GM12872 (cell line): ENCODE measurements at regions not wholly inside any gene's neighbourhood (a gene's known extent, or its start where the extent isn't known, plus 50 kb on each side); places are given as distances from the start of the nearest gene placed in this dataset.

Source experiments
- TF ChIP-seq, protein P1 (sequence below): IDR thresholded peaks from 3 replicates; pipeline ENCODE4 v1.5.1; 2011; ENCODE audit warnings: low read depth, mild to moderate bottlenecking, low read length, moderate library complexity; ENCODE audit not compliant: insufficient read depth

DNA sequence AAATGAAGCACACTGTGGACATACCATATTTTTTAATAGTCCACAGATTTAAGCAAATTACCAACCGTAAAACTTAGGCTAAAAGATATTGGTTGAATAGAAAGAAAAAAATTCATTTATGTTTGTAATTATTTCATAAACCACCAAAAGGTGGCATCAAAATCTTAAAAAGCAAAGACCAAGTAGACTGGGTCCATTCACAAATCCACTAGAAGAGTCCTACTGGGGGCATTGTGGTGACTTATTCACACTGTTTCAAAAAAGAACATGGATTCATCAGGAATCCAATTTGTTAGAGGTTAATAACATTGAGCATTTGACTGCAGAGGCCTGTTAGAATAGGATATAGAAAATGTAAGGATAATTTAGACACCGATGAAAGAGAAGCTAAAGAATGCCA, 194.9 kb upstream of the KYNU start:
- TF ChIP-seq, protein P1, sequence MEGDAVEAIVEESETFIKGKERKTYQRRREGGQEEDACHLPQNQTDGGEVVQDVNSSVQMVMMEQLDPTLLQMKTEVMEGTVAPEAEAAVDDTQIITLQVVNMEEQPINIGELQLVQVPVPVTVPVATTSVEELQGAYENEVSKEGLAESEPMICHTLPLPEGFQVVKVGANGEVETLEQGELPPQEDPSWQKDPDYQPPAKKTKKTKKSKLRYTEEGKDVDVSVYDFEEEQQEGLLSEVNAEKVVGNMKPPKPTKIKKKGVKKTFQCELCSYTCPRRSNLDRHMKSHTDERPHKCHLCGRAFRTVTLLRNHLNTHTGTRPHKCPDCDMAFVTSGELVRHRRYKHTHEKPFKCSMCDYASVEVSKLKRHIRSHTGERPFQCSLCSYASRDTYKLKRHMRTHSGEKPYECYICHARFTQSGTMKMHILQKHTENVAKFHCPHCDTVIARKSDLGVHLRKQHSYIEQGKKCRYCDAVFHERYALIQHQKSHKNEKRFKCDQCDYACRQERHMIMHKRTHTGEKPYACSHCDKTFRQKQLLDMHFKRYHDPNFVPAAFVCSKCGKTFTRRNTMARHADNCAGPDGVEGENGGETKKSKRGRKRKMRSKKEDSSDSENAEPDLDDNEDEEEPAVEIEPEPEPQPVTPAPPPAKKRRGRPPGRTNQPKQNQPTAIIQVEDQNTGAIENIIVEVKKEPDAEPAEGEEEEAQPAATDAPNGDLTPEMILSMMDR = no peak

DNA sequence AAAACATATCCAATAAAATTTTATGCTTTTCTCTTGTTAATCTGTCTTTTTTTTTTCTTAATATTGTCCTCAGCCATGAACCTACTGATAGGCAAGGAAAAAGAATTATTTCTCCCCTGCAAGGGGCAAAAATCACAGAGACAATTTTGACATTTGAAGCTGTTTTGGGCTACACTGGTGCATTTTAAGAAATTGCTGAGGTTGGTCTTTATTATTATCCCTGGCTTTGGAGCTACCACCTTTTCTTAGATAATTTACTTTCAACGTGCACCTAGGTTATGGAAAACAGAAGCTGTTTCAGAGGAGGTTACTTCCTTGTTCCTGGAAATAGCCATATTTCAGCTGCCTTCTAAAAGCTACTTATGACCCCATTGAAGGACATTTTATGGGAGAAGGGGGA, 195.5 kb upstream of the KYNU start:
- TF ChIP-seq, protein P1 = no peak

DNA sequence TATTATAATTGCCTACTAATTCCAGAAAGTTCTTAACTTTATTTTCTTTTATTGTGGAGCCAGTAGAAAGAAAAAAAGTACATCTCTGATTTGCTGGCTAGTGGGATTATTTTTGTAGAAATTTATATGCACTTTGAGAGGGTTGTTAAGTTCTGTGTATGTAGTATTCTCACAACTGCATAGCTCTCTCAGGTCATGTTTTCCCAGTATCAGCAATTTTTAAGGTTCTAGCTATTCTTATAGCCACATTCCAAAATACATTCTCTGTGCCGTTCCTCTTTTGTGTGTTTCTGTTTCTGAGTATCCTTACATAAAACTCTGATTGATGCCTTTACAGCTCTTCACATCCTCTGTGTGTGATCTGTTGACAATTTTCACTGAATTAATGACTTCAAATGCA, 199.3 kb upstream of the KYNU start:
- TF ChIP-seq, protein P1 = no peak

DNA sequence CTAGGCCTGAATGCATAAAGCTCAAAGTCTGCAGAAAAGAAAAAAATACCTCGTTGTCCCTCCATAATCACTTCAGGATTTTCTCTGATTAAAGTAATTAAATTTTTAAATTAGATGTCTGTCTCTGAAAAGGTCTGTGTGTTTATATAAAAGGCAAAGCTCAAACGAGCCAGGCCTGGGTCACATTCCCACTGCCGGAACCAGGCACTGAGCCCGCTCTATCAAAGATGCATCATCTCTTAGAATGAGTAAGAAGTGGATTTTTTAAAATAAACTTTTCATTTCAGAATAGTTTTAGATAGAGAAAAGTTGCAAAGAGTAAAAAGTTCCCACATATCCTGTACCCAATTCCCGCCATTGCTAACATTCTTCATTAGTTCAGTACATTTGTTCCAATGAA, 202.1 kb upstream of the KYNU start:
- TF ChIP-seq, protein P1 = no peak

DNA sequence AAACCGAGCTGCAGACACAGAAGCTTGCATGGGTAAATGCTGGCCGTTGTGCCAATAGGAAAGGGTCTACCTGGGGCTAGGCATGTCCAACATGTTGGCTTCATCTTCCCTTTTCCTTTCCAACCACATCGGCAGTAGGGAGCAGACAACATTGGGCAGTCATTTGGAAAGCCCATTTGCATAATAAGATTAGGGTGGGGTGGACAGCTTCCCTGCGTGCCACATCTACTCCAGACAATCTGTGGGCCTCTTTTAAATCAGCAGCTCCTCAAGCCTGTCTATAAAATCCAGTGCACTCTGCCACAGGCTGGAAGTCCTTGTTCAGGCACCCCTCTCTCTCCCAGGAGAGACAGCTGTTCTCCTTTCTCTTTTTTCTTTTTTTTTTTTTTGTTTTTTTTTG, 203.6 kb upstream of the KYNU start:
- TF ChIP-seq, protein P1 = no peak

DNA sequence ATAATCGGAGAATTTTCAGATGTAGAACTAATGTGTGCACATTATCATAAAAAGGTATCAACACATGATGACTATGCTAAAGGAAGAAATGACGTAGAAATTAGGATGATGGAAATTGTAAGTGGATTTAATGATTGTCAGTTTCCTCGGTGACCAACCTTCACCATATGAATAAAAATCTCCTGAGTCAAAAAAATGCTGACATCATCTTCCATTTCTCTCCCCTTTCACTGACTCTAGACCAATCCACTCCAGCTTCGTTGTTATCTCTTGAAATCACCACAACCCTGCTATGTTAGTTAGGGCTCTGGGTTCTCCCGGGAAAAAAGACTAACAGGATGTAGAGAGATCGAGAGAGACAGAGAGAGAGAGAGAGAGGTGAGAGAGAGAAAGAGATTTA, 204.8 kb upstream of the KYNU start:
- TF ChIP-seq, protein P1 = no peak

DNA sequence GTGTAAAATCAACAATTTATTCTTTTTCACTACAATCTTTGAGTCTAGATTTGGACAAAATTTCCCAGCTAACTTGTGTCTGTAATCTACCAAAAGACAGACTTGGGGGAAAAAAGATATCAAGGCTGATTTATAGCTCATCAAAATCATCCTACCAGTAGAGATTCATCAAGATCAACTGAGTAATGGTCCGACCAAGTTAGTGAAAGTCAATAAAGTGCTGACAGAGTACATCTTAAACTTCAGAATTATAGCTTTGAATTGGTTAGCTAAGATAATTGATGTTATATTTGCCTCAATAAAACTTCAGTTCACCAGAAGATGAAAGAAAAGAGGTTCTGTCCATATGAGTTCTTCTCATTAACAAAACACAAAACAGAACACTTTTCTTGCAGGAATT, 207.1 kb upstream of the KYNU start:
- TF ChIP-seq, protein P1 = no peak

DNA sequence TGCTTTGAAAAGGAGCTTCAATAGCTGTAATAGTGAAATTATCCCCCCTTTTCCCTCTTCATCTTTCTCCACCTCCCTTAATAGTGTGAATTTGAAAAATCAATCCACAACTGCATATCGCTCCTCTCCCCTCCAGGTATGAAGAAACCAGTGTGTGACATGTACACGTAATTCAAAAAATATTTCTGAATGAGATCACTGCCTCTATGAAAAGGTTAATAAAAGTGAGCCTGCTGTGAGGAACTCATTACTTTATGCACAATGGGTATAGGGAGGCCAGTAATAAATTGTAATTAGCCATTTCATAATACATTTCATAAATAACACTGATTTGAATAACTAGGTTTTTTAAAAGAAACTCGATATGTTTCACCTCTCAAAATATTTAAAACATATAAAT, 209.0 kb upstream of the KYNU start:
- TF ChIP-seq, protein P1 = no peak
